Spleen (tissue), 7 donors: ENCODE measurements at regions not wholly inside any gene's neighbourhood (a gene's known extent, or its start where the extent isn't known, plus 50 kb on each side); places are given as distances from the start of the nearest gene placed in this dataset.

Experiments used
- POLR2A ChIP-seq, 3 donors: fragments of 450-650 bp; IDR thresholded peaks; one replicate each; pipeline ENCODE4 v1.5.1; 2017; ENCODE audit warnings: antibody characterized with exemption in 3 of 3, mild to moderate bottlenecking in 1 of 3
- POLR2AphosphoS5 ChIP-seq, 3 donors: sonication (generic); formaldehyde crosslinking; IDR thresholded peaks; one replicate each; pipeline ENCODE4 v1.5.1; 2017; ENCODE audit warnings: antibody characterized with exemption in 3 of 3
- TF ChIP-seq, protein P1 (sequence below), 11 experiments: fragments of 200-600 bp in 7 of 11; fragments of 450-650 bp in 4 of 11; sonication (generic) in 4 of 11; IDR thresholded peaks in 8 of 11; conservative IDR thresholded peaks in 3 of 11; 1 replicate in 7 of 11; 2 replicates in 4 of 11; pipeline versions ENCODE4 v1.4.0 to v1.8.0; 2016 to 2021; ENCODE audit warnings: antibody characterized with exemption in 11 of 11, inconsistent platforms in 4 of 11, mild to moderate bottlenecking in 1 of 11
- donor health status: DM: no; HTN: no; CAD: no; lungs with moderate emphysema.
- donor health status: DM: no; HTN: no; CAD: no.
- donor health status: DM: no; HTN: no; CAD: no.

DNA sequence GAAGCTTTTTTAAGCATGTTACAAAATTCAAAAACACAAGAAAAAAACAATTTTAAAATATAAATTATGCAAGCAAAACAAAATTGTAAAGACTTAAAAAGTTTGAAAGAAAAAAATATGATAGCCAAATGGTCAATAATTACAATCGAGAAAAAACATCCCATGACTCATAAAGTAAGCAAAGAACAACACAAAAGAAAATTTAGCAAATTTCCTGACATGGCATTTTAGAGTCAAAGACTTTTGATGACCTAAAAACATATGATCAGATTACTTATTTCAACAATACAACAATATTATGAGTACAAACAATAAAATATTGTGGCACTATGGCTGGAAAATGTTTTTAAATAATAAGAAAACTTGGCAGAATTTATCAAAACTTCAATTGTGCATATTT is 312.1 kb upstream of the MEOX2 start:
- TF ChIP-seq POLR2A (IDR thresholded peaks at IDR 0.05) (no peak), POLR2AphosphoS5 (IDR thresholded peaks at IDR 0.05) (no peak)
- TF ChIP-seq, protein P1, sequence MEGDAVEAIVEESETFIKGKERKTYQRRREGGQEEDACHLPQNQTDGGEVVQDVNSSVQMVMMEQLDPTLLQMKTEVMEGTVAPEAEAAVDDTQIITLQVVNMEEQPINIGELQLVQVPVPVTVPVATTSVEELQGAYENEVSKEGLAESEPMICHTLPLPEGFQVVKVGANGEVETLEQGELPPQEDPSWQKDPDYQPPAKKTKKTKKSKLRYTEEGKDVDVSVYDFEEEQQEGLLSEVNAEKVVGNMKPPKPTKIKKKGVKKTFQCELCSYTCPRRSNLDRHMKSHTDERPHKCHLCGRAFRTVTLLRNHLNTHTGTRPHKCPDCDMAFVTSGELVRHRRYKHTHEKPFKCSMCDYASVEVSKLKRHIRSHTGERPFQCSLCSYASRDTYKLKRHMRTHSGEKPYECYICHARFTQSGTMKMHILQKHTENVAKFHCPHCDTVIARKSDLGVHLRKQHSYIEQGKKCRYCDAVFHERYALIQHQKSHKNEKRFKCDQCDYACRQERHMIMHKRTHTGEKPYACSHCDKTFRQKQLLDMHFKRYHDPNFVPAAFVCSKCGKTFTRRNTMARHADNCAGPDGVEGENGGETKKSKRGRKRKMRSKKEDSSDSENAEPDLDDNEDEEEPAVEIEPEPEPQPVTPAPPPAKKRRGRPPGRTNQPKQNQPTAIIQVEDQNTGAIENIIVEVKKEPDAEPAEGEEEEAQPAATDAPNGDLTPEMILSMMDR (IDR thresholded peaks at IDR 0.05 in 8 of 11, conservative IDR thresholded peaks at IDR 0.05 in 3 of 11): no peak
